GM23338 (cell line): ENCODE measurements at regions not wholly inside any gene's neighbourhood (a gene's known extent, or its start where the extent isn't known, plus 50 kb on each side); places are given as distances from the start of the nearest gene placed in this dataset.
A peak's percentile ranks its signal among the peaks of the same experiment; 100 is the strongest.

Experiments
- ATAC-seq: fragments of 200-7000 bp; cut with Tn5 transposase; 3 replicates; pipeline ENCODE4 v1.9.1; 2020
- DNase-seq: peaks from one replicate; pipeline ENCODE4 v3.0.0-alpha.2; 2015; ENCODE audit warnings: low spot score
- H2AFZ ChIP-seq: fragments of 200-600 bp; sonication (generic); 2 replicates; pipeline ENCODE4 v1.8.0; 2016; ENCODE audit warnings: antibody characterized with exemption, mild to moderate bottlenecking, moderate library complexity
- H3F3A ChIP-seq: fragments of 200-600 bp; sonication (generic); replicated peaks from 2 replicates; pipeline ENCODE4 v1.8.0; 2017; ENCODE audit warnings: antibody characterized with exemption, mixed run types, low read depth
- H3K27ac ChIP-seq: fragments of 200-600 bp; sonication (generic); 2 replicates; pipeline ENCODE4 v1.6.1; 2016; ENCODE audit warnings: low read depth
- H3K27me3 ChIP-seq: fragments of 200-600 bp; sonication (generic); 2 replicates; pipeline ENCODE4 v1.8.0; 2016; ENCODE audit warnings: mild to moderate bottlenecking, mixed run types, moderate library complexity; ENCODE audit not compliant: insufficient read depth
- H3K36me3 ChIP-seq: fragments of 200-600 bp; sonication (generic); 2 replicates; pipeline ENCODE4 v1.8.0; 2016; ENCODE audit warnings: mild to moderate bottlenecking; ENCODE audit not compliant: insufficient read depth
- H3K4me1 ChIP-seq: fragments of 200-600 bp; sonication (generic); 2 replicates; pipeline ENCODE4 v1.8.0; 2016; ENCODE audit warnings: mild to moderate bottlenecking, moderate library complexity; ENCODE audit not compliant: insufficient read depth
- H3K4me2 ChIP-seq: fragments of 200-600 bp; sonication (generic); 2 replicates; pipeline ENCODE4 v1.7.1; 2017; ENCODE audit warnings: mixed run types
- H3K4me3 ChIP-seq: fragments of 200-600 bp; sonication (generic); 2 replicates; pipeline ENCODE4 v1.6.1; 2016; ENCODE audit warnings: mixed run types
- H3K79me2 ChIP-seq: fragments of 200-600 bp; sonication (generic); replicated peaks from 2 replicates; pipeline ENCODE4 v1.8.0; 2017; ENCODE audit warnings: mild to moderate bottlenecking; ENCODE audit not compliant: insufficient read depth
- H3K9me2 ChIP-seq: fragments of 200-600 bp; sonication (generic); 2 replicates; pipeline ENCODE4 v1.8.0; 2017; ENCODE audit not compliant: insufficient read depth
- H4K20me1 ChIP-seq: fragments of 200-600 bp; sonication (generic); replicated peaks from 2 replicates; pipeline ENCODE4 v1.8.0; 2017; ENCODE audit warnings: mild to moderate bottlenecking; ENCODE audit not compliant: insufficient read depth
- H3K27ac Mint-ChIP-seq: 2 replicates; pipeline ENCODE4 v1.8.0; 2020; ENCODE audit warnings: inconsistent platforms, mild to moderate bottlenecking, moderate library complexity, mixed read lengths
- H3K27me3 Mint-ChIP-seq: 3 replicates; pipeline ENCODE4 v1.8.0; 2022; ENCODE audit warnings: low read depth, mild to moderate bottlenecking, moderate library complexity, mixed read lengths, inconsistent platforms; ENCODE audit not compliant: insufficient read depth, poor library complexity
- H3K36me3 Mint-ChIP-seq: 3 replicates; pipeline ENCODE4 v1.8.0; 2021; ENCODE audit warnings: low read depth, mild to moderate bottlenecking, inconsistent platforms, moderate library complexity, mixed read lengths
- H3K4me1 Mint-ChIP-seq: 3 replicates; pipeline ENCODE4 v1.8.0; 2020; ENCODE audit warnings: mild to moderate bottlenecking, inconsistent platforms, mixed read lengths
- H3K4me3 Mint-ChIP-seq: 3 replicates; pipeline ENCODE4 v1.8.0; 2021; ENCODE audit warnings: moderate library complexity, mild to moderate bottlenecking, inconsistent platforms, mixed read lengths
- H3K9me3 Mint-ChIP-seq: 3 replicates; pipeline ENCODE4 v1.8.0; 2020; ENCODE audit warnings: moderate library complexity, mild to moderate bottlenecking, inconsistent platforms, mixed read lengths
- CTCF ChIP-seq, 2 experiments: fragments of 200-600 bp in 1 of 2; sonication (generic) in 1 of 2; conservative IDR thresholded peaks; 2 replicates each; pipeline versions ENCODE4 v1.5.1 to v1.6.1; 2016 to 2017; ENCODE audit warnings: antibody characterized with exemption in 2 of 2, low read depth in 2 of 2, mild to moderate bottlenecking in 2 of 2, moderate library complexity in 1 of 2
- ETS1 ChIP-seq: IDR thresholded peaks from 2 replicates; pipeline ENCODE4 v1.6.1; 2016; ENCODE audit warnings: antibody characterized with exemption
- EZH2phosphoT487 ChIP-seq: fragments of 200-600 bp; sonication (generic); IDR thresholded peaks from one replicate; pipeline ENCODE4 v1.8.1; 2018; ENCODE audit warnings: antibody characterized with exemption; ENCODE audit not compliant: unreplicated experiment
- REST ChIP-seq: IDR thresholded peaks from one replicate; pipeline ENCODE4 v1.6.1; 2018; ENCODE audit warnings: antibody characterized with exemption; ENCODE audit not compliant: unreplicated experiment
- STAT1 ChIP-seq: IDR thresholded peaks from one replicate; pipeline ENCODE4 v1.6.1; 2016; ENCODE audit warnings: antibody characterized with exemption; ENCODE audit not compliant: unreplicated experiment

GRCh38 chr2:234565201-234565600 is 68.3 kb upstream of the ARL4C start:
- H3K4me3 Mint-ChIP-seq, result no peak overlapping the region
- H3K79me2 ChIP-seq, result no peaks in the 10 kb centered on the region
- no peak for DNase-seq

GRCh38 chr2:234564699-234565098 is 67.8 kb upstream of the ARL4C start:
- Histone ChIP-seq H3K4me3 (no peak overlapping the region), H3K79me2 (no peaks in the 10 kb centered on the region), H4K20me1 (no peaks in the 10 kb centered on the region), H3K27ac (no peak overlapping the region), H3K27me3 (no peaks in the 10 kb centered on the region), H3K4me1 (no peaks in the 10 kb centered on the region; the same call in 1 of the 2 replicates), H3K9me2 (no peaks in the 10 kb centered on the region), H3K4me2 (no peak overlapping the region), H2AFZ (no peak overlapping the region), H3F3A (no peaks in the 10 kb centered on the region), H3K36me3 (no peaks in the 10 kb centered on the region; the same call in 1 of the 2 replicates)
- no peak for ATAC-seq
- no peak overlapping the region for H3K27ac Mint-ChIP-seq
- peaks cover 4% of the 10 kb centered on the region; the same call in 2 of the 3 replicates for H3K4me1 Mint-ChIP-seq
- H3K36me3 Mint-ChIP-seq, result peaks cover 24% of the 10 kb centered on the region
- no peaks in the 10 kb centered on the region for H3K27me3 Mint-ChIP-seq
- peaks cover 24% of the 10 kb centered on the region for H3K9me3 Mint-ChIP-seq
- DNase-seq, result no peak
- H3K4me3 Mint-ChIP-seq, result no peak overlapping the region
- peak in 1 of 2 experiments; percentile 31; a peak in 2 of 4 replicates for TF ChIP-seq CTCF (conservative IDR thresholded peaks at IDR 0.05; ENCODE audit: low read depth in 2 of 2)

More at GRCh38 chr2:234565201-234565600, 68.3 kb upstream of the ARL4C start:
- no peaks in the 10 kb centered on the region for H4K20me1 ChIP-seq
- 0 out of 2 replicates have a peak, but pooled peaks cover 5% of the 10 kb centered on the region for H3K9me2 ChIP-seq
- Mint-ChIP-seq H3K4me1 (peaks cover 4% of the 10 kb centered on the region; the same call in 2 of the 3 replicates), H3K27ac (no peak overlapping the region), H3K27me3 (no peaks in the 10 kb centered on the region), H3K9me3 (peaks cover 20% of the 10 kb centered on the region), H3K36me3 (peaks cover 19% of the 10 kb centered on the region)
- no peaks in the 10 kb centered on the region; the same call in 1 of the 2 replicates for H3K36me3 ChIP-seq
- H3K27me3 ChIP-seq, result no peaks in the 10 kb centered on the region
- no peaks in the 10 kb centered on the region; the same call in 1 of the 2 replicates for H3K4me1 ChIP-seq
- H3K4me2 ChIP-seq, result no peak overlapping the region
- no peaks in the 10 kb centered on the region for H3F3A ChIP-seq
- no peak overlapping the region for H3K4me3 ChIP-seq
- TF ChIP-seq ETS1 (no peak), EZH2phosphoT487 (no peak), STAT1 (no peak), REST (no peak)
- H3K27ac ChIP-seq, result no peak overlapping the region
- H2AFZ ChIP-seq, result no peak overlapping the region
- ATAC-seq, result no peak
